Fibroblast of lung (primary cell): ENCODE measurements at regions not wholly inside any gene's neighbourhood (a gene's known extent, or its start where the extent isn't known, plus 50 kb on each side); places are given as distances from the start of the nearest gene placed in this dataset.

Source experiments
- EZH2 ChIP-seq: IDR thresholded peaks from 2 replicates; pipeline ENCODE4 v1.5.1; 2012; ENCODE audit warnings: low read length, control low read depth, mild to moderate bottlenecking; ENCODE audit errors: missing control alignments
- TF ChIP-seq, protein P1 (sequence below), 2 donors: IDR thresholded peaks in 1 of 2; conservative IDR thresholded peaks in 1 of 2; 1 replicate in 1 of 2; 2 replicates in 1 of 2; pipeline ENCODE4 v1.5.1; 2011 to 2012; ENCODE audit warnings: low read length in 2 of 2, control low read depth in 1 of 2, inconsistent platforms in 1 of 2, low read depth in 1 of 2, mild to moderate bottlenecking in 1 of 2

GRCh38 chr10:130836344-130836743, 475.2 kb downstream of the TCERG1L start:
- TF ChIP-seq, protein P1, sequence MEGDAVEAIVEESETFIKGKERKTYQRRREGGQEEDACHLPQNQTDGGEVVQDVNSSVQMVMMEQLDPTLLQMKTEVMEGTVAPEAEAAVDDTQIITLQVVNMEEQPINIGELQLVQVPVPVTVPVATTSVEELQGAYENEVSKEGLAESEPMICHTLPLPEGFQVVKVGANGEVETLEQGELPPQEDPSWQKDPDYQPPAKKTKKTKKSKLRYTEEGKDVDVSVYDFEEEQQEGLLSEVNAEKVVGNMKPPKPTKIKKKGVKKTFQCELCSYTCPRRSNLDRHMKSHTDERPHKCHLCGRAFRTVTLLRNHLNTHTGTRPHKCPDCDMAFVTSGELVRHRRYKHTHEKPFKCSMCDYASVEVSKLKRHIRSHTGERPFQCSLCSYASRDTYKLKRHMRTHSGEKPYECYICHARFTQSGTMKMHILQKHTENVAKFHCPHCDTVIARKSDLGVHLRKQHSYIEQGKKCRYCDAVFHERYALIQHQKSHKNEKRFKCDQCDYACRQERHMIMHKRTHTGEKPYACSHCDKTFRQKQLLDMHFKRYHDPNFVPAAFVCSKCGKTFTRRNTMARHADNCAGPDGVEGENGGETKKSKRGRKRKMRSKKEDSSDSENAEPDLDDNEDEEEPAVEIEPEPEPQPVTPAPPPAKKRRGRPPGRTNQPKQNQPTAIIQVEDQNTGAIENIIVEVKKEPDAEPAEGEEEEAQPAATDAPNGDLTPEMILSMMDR (conservative IDR thresholded peaks at IDR 0.05 in 1 of 2, IDR thresholded peaks at IDR 0.05 in 1 of 2; ENCODE audit: low read depth in 1 of 2, low read length in 2 of 2), result no peak
- no peak for TF ChIP-seq EZH2
